ENCODE measurements at regions not wholly inside any gene's neighbourhood (a gene's known extent, or its start where the extent isn't known, plus 50 kb on each side); places are given as distances from the start of the nearest gene placed in this dataset.

DNA sequence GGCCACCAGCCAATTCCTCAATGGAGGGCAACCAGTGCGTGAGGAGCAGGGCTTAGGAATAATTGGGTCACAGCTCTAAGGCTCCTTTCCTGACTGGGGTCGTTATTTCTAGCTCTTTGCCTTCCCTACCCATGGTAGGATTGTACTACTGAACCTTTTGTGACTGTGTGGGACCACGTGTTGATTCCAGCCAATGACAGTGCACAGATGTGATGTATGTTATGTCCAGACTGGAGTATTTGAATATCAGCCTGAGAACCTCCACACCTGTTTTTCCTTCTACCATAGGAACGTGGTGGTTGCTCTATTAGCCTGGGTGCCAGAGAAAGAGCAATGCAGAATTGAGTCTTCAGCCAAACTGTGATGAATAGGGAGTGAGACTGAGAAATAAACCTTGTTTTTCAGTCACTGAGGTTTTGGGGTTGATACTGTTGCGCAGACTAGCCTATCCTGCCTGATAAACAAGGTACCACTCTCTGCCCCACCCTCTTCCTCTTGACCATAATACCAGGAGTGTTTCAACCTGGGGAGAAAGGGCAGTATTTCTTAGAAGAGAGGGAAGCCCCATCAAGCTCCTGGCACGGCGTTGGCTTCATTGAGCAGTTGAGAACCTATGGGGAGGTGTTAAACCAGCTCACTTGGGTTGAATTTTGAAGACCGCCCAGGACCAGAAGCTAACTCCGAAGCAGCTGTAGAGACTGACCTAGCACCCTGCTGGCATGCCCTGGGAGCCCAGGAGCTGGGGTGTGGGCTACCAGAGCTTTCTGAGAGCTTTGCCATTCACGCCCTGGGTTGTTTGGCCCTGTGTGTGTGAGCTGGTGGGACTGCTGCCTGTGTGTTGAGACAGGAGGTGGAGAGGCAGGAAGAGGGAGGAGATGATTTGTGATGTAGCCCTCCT is 105.5 kb upstream of the BACH2 start:
- no peak for TF ChIP-seq CTCF (IDR thresholded peaks at IDR 0.05; ENCODE audit: low read length)
- TF ChIP-seq EZH2 (optimal IDR thresholded peaks at IDR 0.05; ENCODE audit: low read depth, low read length): no peak

All from MM.1S (cell line).